ENCODE measurements at regions not wholly inside any gene's neighbourhood (a gene's known extent, or its start where the extent isn't known, plus 50 kb on each side); places are given as distances from the start of the nearest gene placed in this dataset.

GRCh38 chr2:145653553-145653952 is 1133.6 kb upstream of the ZEB2 start:
- no peak overlapping the region for H3K27ac ChIP-seq
- H3K9me3 ChIP-seq, result no peaks in the 10 kb centered on the region
- no peaks in the 10 kb centered on the region for H3K4me1 ChIP-seq
- no peaks in the 10 kb centered on the region for H3K36me3 ChIP-seq (ENCODE audit: low read depth, missing control alignments)
- TF ChIP-seq, protein P1, sequence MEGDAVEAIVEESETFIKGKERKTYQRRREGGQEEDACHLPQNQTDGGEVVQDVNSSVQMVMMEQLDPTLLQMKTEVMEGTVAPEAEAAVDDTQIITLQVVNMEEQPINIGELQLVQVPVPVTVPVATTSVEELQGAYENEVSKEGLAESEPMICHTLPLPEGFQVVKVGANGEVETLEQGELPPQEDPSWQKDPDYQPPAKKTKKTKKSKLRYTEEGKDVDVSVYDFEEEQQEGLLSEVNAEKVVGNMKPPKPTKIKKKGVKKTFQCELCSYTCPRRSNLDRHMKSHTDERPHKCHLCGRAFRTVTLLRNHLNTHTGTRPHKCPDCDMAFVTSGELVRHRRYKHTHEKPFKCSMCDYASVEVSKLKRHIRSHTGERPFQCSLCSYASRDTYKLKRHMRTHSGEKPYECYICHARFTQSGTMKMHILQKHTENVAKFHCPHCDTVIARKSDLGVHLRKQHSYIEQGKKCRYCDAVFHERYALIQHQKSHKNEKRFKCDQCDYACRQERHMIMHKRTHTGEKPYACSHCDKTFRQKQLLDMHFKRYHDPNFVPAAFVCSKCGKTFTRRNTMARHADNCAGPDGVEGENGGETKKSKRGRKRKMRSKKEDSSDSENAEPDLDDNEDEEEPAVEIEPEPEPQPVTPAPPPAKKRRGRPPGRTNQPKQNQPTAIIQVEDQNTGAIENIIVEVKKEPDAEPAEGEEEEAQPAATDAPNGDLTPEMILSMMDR (IDR thresholded peaks at IDR 0.05), result no peak
- no peak for TF ChIP-seq POLR2A (IDR thresholded peaks at IDR 0.05)
- H3K27me3 ChIP-seq, result no peaks in the 10 kb centered on the region
- no peak overlapping the region for H3K4me3 ChIP-seq
- intact Hi-C loops (cut with DNase I; ENCODE audit: low total_unique reads), result no loop called here
- no peak for DNase-seq

DNA sequence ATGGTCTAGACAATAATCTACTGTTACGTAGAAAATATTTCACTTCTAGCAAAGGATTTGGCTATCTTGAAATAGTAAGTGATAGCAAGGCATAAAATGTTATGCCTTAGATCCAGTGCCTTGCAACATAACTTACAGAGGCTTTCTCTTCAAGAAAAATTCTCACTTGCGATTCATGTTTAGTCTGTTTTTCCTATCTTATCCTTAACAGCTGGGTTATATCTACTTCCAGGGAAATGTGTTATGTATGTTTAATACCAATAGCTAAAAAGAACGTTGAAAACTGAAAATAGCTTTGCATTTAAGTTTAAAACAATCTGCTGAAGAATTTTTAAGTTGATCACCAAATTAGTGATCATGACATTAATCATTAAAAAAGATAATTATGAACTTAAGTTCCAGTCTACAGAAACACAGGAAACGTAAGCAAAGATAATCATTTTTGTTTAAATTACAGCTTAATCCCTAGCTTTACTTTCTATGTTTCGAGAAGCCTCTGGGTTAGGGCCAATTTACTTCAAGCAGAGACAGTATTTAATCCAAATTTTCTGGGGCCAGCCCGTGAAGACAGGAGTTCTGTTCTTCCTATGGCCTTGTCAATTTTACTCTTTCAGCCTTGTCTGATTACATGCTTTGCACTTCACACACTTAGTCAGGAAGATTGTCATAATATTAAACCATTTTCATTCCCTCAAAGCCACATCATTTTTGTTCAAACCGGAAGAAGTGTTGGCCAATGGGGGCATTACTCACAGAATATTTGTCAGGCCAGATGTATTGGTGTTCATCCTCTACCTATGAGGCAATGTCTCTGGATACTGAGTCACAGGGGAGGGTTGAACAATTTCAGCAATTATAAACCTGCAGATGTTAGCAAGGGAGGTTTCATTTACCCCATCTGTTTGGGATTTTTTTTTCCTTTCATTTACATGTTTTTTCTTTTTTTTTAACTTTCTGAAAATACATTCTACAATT is 1132.9 kb upstream of the ZEB2 start:
- Histone ChIP-seq H3K4me1 (no peaks in the 10 kb centered on the region), H3K36me3 (ENCODE audit: low read depth, missing control alignments) (no peaks in the 10 kb centered on the region), H3K4me3 (no peak overlapping the region), H3K27me3 (no peaks in the 10 kb centered on the region), H3K9me3 (no peaks in the 10 kb centered on the region), H3K27ac (no peak overlapping the region)
- no peak for DNase-seq
- WGBS, 2 donors, result 77 to 78% methylated on average over 7 of the region's 7 CpGs
- TF ChIP-seq, protein P1 (IDR thresholded peaks at IDR 0.05), result no peak
- no peak for TF ChIP-seq POLR2A (IDR thresholded peaks at IDR 0.05)
- intact Hi-C loops (cut with DNase I; ENCODE audit: low total_unique reads), result no loop called here

DNA sequence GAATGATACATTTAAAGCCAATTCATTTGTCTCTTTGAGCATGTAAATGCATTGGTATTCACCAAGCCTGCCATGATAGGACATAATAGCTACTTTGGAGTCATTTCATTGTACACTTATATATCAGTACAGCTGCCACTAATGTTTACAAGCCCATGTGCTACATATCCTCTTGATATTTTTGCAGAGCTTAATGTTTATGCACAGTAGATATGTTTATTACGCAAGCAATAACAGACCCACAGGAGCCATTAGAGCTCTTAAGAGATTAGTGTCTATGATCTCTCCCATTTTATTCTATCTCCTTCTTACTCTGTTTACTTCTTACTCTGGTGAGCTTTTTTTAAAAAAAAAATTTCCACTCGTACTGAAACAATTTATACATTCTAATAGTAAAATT is 1132.1 kb upstream of the ZEB2 start:
- no peaks in the 10 kb centered on the region for H3K4me1 ChIP-seq
- H3K36me3 ChIP-seq (ENCODE audit: low read depth, missing control alignments), result no peaks in the 10 kb centered on the region
- no peak for DNase-seq
- H3K27me3 ChIP-seq, result no peaks in the 10 kb centered on the region
- H3K27ac ChIP-seq, result no peak overlapping the region
- no peaks in the 10 kb centered on the region for H3K9me3 ChIP-seq
- intact Hi-C loops (cut with DNase I; ENCODE audit: low total_unique reads), result no loop called here
- WGBS, 2 donors, result 84 to 89% methylated on average over 2 of the region's 2 CpGs
- TF ChIP-seq, protein P1 (IDR thresholded peaks at IDR 0.05), result no peak
- no peak overlapping the region for H3K4me3 ChIP-seq

GRCh38 chr2:145650226-145650625 is 1130.3 kb upstream of the ZEB2 start:
- TF ChIP-seq, protein P1 (IDR thresholded peaks at IDR 0.05), result no peak
- no peak for TF ChIP-seq POLR2A (IDR thresholded peaks at IDR 0.05)
- no peaks in the 10 kb centered on the region for H3K27me3 ChIP-seq
- no peaks in the 10 kb centered on the region for H3K36me3 ChIP-seq (ENCODE audit: low read depth, missing control alignments)
- H3K27ac ChIP-seq, result no peak overlapping the region
- H3K4me1 ChIP-seq, result no peaks in the 10 kb centered on the region
- DNase-seq, result no peak
- H3K4me3 ChIP-seq, result no peak overlapping the region
- intact Hi-C loops (cut with DNase I; ENCODE audit: low total_unique reads), result no loop called here
- H3K9me3 ChIP-seq, result no peaks in the 10 kb centered on the region

DNA sequence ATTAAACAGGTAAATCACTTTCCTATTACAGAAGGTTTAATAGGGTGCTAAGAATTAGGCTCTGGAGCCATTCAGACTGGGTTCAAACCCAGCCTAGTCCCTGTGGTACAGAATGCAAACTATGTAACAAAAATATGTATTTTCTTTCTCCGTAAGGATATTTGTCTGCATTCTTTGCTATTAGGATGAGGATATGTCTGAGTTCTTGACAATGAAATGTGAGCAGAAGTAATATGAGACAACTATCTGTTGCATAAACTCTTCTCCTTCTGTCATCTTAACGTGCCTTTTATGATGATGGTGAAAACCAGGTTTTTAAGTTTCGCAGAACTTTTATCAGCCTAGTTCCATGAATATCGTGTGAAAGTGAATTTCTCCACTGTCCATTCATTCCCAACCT is 1129.1 kb upstream of the ZEB2 start:
- Histone ChIP-seq H3K27me3 (no peaks in the 10 kb centered on the region), H3K4me3 (no peak overlapping the region), H3K9me3 (no peaks in the 10 kb centered on the region), H3K27ac (no peak overlapping the region), H3K4me1 (no peaks in the 10 kb centered on the region), H3K36me3 (ENCODE audit: low read depth, missing control alignments) (no peaks in the 10 kb centered on the region)
- no peak for DNase-seq
- WGBS, 2 donors, result 89 to 90% methylated on average over 4 of the region's 4 CpGs
- intact Hi-C loops (cut with DNase I; ENCODE audit: low total_unique reads), result no loop called here
- no peak for TF ChIP-seq POLR2A (IDR thresholded peaks at IDR 0.05)
- TF ChIP-seq, protein P1 (IDR thresholded peaks at IDR 0.05), result no peak

Measured in testis (tissue), 2 donors.